GM19240 (cell line): ENCODE measurements at regions not wholly inside any gene's neighbourhood (a gene's known extent, or its start where the extent isn't known, plus 50 kb on each side); places are given as distances from the start of the nearest gene placed in this dataset.
"Not testable (repeated sequence)": the region's sequence is repeated elsewhere in the genome, so short reads cannot be mapped to it uniquely, and the experiment has no call there.

ENCODE experiments used
- DNase-seq: peaks from one replicate; pipeline ENCODE4 v3.0.0; 2011; ENCODE audit warnings: low spot score; ENCODE audit not compliant: insufficient read length

GRCh38 chr18:59057493-59057795 is 82.2 kb upstream of the SEC11C start:
- DNase-seq, result no peak

GRCh38 chr18:59057969-59058368 is 81.7 kb upstream of the SEC11C start:
- DNase-seq, result no peak

DNA sequence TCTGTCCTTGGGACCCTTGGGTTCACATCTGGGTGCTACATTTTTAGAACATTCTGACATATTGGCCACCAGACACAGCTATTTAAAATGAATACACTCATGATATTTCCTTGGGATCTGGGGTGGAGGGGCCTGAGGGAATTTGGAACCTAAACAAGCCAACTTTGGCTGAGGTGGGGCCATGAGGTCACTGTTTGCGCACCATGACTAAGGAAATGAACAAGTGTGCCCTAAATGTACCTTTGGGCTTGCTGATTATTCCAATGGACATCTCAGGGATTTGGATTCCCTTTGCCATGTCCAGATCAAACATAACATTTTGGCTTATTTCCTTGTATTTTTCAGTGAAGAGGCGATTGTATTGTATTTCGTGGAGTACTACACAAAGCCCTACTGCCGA is 80.5 kb upstream of the SEC11C start:
- DNase-seq, result no peak

GRCh38 chr18:59060551-59060950 is 79.1 kb upstream of the SEC11C start:
- no peak for DNase-seq

DNA sequence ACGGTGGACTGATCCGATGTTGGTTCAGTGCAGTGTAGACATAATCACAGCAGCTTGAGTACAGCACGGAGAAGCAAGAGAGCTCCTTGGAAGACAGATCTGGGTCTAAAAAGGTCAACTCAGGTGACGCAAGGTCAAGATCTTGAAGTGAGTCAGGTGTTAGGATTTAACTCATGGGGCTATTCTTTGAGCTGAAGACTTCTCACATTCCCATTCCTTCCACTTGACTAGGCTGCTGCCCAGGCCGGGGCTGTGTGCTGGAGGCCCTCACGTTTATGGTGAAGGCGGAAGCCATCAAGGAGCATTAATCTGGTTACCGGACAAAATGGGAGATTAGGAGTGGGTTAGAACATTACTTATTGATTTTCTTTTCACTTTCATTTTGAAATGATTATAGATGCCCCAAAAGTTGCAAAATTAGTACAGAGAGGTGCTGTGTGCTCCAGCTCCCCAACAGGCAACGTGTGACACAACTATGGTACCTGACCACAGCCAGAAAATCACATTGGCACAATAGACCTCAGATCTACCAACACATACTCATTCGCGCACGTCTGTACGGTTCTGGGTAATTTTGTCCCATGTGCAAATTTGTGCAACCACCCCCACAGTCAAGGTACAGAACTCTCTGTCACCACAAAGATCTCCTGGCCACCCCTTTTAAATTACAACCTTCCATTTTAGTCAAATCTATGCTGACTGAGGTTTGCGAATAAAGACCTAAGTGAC is 77.6 kb upstream of the SEC11C start:
- no peak for DNase-seq

- no peak for DNase-seq
Observed at GRCh38 chr18:59062643-59063006, 77.1 kb upstream of the SEC11C start.

GRCh38 chr18:59063300-59063906 is 76.3 kb upstream of the SEC11C start:
- DNase-seq, result no peak

DNA sequence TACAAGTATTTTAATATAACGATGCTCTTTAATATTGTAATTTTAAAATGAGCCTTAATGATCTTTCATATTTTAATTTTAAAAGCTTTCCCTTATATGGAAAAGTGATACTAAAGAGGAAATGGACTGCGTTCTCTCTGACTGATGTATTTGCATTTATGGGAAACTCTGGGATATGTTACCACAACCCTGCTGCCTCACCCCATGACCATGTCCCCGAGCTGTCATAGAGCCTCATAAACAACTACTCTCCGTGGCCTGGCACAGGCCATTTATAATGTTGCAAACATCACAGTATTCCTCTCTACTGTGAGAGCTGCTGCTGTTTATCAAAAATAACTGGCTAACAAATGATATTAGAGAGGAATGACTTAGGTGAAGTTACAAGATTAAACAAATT is 75.8 kb upstream of the SEC11C start:
- DNase-seq, result no peak

- no peak for DNase-seq
Observed at GRCh38 chr18:59065684-59066083, 74.0 kb upstream of the SEC11C start.

GRCh38 chr18:59067873-59068272 is 71.8 kb upstream of the SEC11C start:
- no peak for DNase-seq

- DNase-seq, result no peak
Observed at GRCh38 chr18:59068276-59069071, 71.2 kb upstream of the SEC11C start.

DNA sequence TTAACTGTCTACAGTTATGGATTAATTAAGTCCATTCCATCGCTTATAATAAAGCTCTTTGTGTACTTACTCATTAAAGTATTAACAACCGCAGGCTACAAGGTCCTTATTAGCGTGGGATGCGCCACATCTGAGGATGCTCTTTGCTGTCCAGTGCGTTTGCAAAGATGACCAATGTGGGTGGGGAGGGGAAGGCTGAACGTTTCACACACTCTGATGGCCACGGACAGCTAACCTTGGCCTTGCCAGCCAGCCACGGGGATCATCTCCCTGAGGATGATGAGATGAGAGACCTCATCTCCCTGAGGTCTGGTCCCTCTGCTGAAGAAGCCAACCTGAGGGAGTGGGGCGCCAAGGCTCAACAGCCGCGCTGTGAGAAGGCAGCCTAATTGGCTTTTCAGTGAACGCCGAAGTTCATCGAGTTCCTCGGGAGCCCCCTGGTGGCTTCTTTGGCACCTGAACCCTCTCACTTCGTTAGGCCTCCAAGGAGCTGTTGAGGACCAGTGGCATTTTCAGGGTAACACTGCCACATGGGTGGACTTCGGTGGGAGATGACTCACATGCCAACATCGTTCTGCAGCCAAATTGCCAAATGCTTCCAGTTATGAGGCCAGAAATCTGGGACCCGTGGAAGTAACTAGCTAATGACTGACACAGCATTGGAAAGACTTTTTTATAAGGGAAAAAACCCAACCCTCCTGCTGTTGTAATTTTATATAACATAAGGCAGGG is 69.3 kb upstream of the SEC11C start:
- peak; percentile 44 for DNase-seq

DNA sequence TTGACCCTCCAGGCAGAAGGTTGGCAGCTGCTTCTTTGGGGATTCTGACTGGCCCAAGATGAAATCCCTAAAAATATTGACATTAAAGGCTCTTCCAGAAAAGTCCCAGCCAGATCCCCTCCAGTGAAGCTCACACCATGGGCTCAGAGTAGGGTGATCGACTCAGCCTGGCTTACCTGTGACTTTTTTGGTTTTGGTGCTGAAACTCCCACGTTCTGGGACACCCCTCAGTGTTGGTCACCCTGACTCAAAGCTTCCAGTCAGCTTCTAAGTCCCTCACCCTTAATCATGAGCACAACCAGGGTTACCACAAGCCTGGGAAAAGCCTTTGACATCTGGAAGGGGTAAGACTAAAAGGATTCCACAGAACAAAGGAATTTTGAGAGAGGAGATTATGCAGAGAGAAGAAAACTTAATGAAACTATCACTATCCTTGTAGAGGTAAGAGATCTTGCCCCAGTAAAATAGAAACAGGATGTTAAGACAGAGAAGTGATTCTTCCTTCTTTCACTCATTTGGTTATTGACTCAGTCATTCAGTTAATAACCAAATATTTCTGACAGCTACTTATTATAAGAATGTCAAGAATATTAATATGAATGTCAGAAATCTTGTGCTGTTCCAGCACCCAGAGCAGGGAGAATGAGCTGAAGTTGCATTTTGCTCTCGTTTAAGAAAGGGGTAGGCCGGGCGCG is 66.8 kb upstream of the SEC11C start:
- no peak for DNase-seq

- no peak for DNase-seq
Observed at GRCh38 chr18:59075923-59076322, 63.8 kb upstream of the SEC11C start.

GRCh38 chr18:59079264-59079663 is 60.4 kb upstream of the SEC11C start:
- DNase-seq, result no peak

GRCh38 chr18:59079687-59080501 is 59.8 kb upstream of the SEC11C start:
- not testable (repeated sequence) for DNase-seq

DNA sequence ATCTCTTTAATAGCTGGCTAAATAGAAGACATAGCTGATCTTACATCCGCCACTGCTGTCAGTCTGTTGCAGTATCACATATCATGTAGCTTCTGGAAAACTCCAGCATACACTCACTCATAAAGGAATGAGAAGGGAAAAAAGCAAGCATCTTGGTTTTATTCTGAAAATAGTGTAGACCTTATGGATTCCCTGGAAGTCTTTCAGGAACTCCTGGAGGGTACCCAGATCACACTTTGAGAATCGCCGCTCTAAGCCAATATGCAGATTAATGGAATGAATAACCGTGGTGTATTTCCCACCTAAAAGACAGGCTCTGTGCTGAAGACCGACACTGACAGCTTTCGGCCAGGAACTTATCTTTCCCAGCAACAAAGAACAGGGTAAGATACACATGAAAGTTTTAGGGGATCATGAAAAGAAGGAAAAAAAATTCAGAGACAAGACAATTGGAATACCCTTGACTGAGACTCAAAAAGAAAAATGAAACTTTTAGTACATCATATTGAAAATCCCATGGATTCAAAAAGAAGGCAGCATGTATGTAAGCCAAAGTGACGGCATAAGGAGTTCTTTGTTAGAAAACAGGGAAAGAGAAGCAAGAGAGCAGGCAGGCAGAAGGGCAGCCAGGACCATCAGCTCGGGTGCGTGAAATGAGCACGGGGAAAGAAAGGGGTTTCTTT is 56.4 kb upstream of the SEC11C start:
- no peak for DNase-seq

- no peak for DNase-seq
Observed at GRCh38 chr18:59085126-59085794, 54.4 kb upstream of the SEC11C start.

- DNase-seq, result no peak
Observed at GRCh38 chr18:59085797-59086196, 53.9 kb upstream of the SEC11C start.
